ENCODE measurements at regions not wholly inside any gene's neighbourhood (a gene's known extent, or its start where the extent isn't known, plus 50 kb on each side); places are given as distances from the start of the nearest gene placed in this dataset.

DNA sequence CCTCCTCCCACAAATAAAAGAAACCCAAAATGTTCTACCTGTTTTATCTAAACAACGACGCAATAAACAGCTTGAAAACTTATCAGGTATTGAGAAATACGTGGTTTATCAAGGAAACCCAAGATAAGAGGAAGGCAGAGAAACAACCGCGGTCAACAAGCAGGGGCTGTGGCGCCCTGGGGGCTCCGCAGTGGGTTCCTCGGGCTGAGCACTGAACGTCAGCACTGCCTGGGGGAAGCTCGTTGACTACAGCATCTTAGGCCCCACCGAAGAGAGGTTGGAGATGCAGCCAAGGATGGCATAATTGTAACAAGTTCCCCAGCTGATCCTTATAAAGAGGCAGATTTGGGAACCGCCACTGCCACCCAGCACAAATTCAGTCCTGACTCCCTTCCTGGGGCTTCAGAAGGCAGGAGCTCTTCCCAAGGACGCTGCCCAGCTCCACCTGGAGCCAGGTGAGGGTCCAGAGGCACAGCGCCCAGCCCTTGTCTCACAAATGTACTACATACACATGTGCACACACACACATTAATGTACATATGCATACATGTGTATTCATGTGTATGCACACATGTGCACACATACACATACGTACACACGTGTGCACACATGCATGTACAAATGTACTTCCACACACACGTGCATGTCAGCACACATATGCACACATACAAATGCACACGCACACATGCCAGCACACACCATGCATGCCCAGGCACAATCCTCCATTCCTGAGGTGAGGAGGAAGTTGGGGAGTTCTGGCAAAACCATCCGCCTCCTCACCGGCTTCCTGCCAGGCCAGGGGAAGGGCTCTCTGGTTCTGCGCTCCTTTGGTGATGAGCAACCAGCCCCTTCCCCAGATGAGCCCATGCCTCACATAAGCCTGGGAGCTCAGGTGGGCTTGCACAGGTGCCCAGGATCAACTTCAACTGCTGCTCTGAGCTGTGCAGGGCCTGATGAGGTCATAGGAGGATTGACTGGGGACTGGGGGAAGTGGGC is 251.1 kb downstream of the NPHP4 start:
- TF ChIP-seq, protein P1, sequence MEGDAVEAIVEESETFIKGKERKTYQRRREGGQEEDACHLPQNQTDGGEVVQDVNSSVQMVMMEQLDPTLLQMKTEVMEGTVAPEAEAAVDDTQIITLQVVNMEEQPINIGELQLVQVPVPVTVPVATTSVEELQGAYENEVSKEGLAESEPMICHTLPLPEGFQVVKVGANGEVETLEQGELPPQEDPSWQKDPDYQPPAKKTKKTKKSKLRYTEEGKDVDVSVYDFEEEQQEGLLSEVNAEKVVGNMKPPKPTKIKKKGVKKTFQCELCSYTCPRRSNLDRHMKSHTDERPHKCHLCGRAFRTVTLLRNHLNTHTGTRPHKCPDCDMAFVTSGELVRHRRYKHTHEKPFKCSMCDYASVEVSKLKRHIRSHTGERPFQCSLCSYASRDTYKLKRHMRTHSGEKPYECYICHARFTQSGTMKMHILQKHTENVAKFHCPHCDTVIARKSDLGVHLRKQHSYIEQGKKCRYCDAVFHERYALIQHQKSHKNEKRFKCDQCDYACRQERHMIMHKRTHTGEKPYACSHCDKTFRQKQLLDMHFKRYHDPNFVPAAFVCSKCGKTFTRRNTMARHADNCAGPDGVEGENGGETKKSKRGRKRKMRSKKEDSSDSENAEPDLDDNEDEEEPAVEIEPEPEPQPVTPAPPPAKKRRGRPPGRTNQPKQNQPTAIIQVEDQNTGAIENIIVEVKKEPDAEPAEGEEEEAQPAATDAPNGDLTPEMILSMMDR (IDR thresholded peaks at IDR 0.05): no peak
- TF ChIP-seq POLR2A (IDR thresholded peaks at IDR 0.05) (no peak), EP300 (IDR thresholded peaks at IDR 0.05) (no peak)
